Stomach smooth muscle (tissue), 2 donors: ENCODE measurements at regions not wholly inside any gene's neighbourhood (a gene's known extent, or its start where the extent isn't known, plus 50 kb on each side); places are given as distances from the start of the nearest gene placed in this dataset.

Experiments used
- H3K27ac ChIP-seq: one replicate; pipeline ENCODE4 v1.7.0; 2013; ENCODE audit warnings: mild to moderate bottlenecking, low read length, inconsistent platforms
- H3K27me3 ChIP-seq, 2 donors: one replicate each; pipeline ENCODE4 v1.7.0; 2013; ENCODE audit warnings: low read length in 2 of 2; ENCODE audit not compliant: insufficient read depth in 2 of 2, control insufficient read depth in 1 of 2
- H3K36me3 ChIP-seq, 2 donors: one replicate each; pipeline ENCODE4 v1.7.0; 2013; ENCODE audit warnings: low read length in 2 of 2; ENCODE audit not compliant: control insufficient read depth in 2 of 2, insufficient read depth in 2 of 2
- H3K4me1 ChIP-seq: one replicate; pipeline ENCODE4 v1.7.0; 2013; ENCODE audit warnings: low read length; ENCODE audit not compliant: control insufficient read depth, insufficient read depth
- H3K4me3 ChIP-seq, 2 donors: one replicate each; pipeline ENCODE4 v1.7.0; 2013; ENCODE audit warnings: low read length in 2 of 2
- H3K9ac ChIP-seq, 2 donors: one replicate each; pipeline ENCODE4 v1.7.0; 2013; ENCODE audit warnings: low read length in 2 of 2, mild to moderate bottlenecking in 1 of 2
- H3K9me3 ChIP-seq, 2 donors: one replicate each; pipeline ENCODE4 v1.7.0; 2013; ENCODE audit warnings: low read length in 2 of 2; ENCODE audit not compliant: control insufficient read depth in 2 of 2
- donor health status: healthy.
- donor health status: Pancreatic carcinoma.

DNA sequence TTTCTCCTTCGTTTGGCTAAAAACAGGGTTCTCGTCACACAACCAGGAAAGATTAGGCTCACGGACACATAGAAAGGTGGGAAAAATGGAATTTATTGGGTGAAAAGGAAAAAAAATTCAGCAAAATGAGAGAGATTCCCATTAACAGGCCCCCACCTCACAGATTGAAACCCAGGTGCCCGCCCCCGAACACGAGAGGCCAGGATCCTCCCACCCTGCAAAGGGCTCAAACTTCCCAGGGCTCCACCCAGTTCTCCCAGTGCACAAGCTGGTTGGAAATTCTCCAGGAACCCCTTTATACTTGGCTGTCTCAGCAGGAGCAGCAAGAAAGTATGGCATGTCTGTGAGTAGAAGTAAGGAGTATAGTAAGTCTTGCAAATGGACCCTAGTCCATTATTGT lies 499.7 kb downstream of the RWDD3 start:
- no peaks in the 10 kb centered on the region for H3K36me3 ChIP-seq
- no peak overlapping the region for H3K9ac ChIP-seq
- H3K4me1 ChIP-seq = no peaks in the 10 kb centered on the region
- H3K4me3 ChIP-seq = no peak overlapping the region
- H3K27ac ChIP-seq = no peak overlapping the region
- no peaks in the 10 kb centered on the region for H3K9me3 ChIP-seq
- no peaks in the 10 kb centered on the region for H3K27me3 ChIP-seq

DNA sequence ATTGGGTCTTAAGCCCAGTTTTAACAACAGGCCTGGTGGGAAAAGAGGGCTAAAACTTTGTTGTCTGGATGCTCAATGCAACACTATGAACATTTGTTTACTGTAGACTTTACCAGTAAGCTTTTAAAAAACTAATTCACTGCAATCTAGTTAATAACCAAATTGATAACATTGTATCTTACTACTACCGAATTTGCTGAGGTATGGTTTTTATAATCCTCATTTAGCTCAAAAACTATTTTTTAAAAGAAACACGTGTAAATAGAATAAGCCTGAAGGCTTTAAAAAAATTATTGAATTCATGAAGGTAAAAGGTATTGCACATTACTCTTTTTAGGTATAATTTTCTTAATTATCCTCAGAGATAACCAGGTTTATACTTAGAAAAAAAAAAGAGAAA lies 500.6 kb downstream of the RWDD3 start:
- no peaks in the 10 kb centered on the region for H3K4me1 ChIP-seq
- H3K9ac ChIP-seq = no peak overlapping the region
- H3K36me3 ChIP-seq = no peaks in the 10 kb centered on the region
- H3K4me3 ChIP-seq = no peak overlapping the region
- H3K27ac ChIP-seq = no peak overlapping the region
- H3K27me3 ChIP-seq = no peaks in the 10 kb centered on the region
- no peaks in the 10 kb centered on the region for H3K9me3 ChIP-seq

DNA sequence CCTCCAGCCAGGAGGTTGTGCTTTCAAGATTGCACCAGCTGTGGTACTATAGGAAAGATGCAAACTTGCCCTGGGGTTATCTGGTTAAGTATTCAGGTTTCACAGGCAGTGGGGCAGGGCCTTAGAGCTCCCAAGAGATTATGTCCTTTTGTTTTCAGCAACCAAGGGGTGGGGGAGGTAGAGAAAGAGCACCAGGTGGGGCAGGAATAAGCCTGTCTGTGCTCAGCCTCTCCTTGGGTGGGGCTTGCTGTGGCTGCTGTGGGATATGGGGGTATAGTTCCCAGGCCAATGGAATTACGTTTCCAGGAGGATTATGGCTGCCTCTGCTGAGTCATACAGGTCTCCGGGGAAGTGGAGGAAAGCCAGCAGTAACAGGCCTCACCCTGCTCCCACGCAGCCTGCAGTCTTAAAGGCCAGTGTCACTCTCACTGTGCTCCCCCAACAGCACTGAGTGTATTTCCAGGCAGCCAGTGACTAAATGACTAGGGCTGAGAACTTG lies 508.6 kb downstream of the RWDD3 start:
- Histone ChIP-seq H3K4me3 (no peak overlapping the region), H3K9me3 (no peaks in the 10 kb centered on the region), H3K27me3 (no peaks in the 10 kb centered on the region), H3K27ac (no peak overlapping the region), H3K36me3 (no peaks in the 10 kb centered on the region), H3K9ac (no peak overlapping the region), H3K4me1 (no peaks in the 10 kb centered on the region)

DNA sequence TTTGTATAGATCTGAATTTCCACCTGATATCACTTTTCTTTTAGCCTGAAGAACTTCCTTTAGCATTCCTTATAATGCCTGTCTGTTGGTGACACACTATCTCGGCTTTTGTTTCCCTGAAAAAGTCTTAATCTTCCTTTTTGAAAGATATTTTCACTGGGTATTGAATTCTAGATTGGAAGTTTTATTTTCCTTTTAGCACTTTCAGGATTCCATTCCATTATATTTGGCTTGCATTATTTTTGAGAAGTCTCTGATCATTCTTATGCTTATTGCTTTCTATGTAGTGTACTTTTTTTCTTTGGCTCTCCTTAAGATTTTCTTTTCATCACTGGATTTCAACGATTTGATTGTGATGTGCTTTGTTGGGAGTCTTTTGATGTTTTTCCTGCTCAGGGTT lies 510.7 kb downstream of the RWDD3 start:
- Histone ChIP-seq H3K36me3 (no peaks in the 10 kb centered on the region), H3K4me1 (no peaks in the 10 kb centered on the region), H3K9ac (no peak overlapping the region), H3K27me3 (no peaks in the 10 kb centered on the region), H3K9me3 (no peaks in the 10 kb centered on the region), H3K27ac (no peak overlapping the region), H3K4me3 (no peak overlapping the region)

DNA sequence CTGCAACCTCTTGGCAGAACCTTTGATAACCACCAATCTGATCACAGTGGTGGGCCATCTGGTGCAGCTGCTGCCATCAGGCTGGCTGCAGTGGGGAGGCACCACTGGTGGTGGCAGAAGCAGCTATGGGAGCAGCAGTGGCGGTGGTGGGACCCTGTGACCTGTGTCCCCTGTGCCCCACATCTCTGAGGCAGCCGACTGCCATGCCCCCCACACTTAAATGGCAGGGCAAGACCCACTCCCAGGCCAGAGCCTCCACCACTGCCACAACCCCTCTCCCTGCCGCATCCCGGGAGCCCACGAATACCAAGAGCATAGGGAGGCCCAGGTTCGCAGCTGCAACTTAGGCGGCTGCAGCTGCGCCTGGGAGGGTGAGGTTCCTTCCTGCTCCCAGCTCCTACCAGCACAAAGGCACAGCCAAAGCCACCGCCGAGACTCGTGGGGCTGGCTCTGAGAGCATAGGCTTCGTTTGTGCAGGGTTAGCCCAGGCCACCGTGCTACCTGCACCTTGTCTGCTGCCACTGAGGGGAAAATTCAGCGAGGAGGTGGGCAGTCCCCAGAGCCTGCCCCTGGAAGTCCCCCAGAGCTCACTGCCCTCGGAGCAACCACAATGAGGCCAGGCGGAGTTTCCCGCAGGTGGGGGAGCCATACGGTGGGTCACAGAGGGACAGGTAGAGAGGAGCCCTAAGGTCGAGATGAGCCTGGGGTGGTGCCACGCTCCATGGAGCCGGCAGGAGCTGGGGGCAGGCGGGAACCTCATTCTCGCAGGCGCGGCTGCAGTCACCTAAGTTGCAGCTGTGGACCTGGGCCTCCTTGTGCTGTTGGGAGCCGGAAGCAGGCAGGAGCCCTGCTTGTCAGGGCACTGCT lies 518.7 kb downstream of the RWDD3 start:
- no peaks in the 10 kb centered on the region for H3K36me3 ChIP-seq
- H3K4me1 ChIP-seq = no peaks in the 10 kb centered on the region
- H3K9me3 ChIP-seq = peaks cover 3 to 10% of the 10 kb centered on the region in 2 donors
- H3K27ac ChIP-seq = no peak overlapping the region
- H3K9ac ChIP-seq = no peak overlapping the region
- H3K4me3 ChIP-seq = no peak overlapping the region
- H3K27me3 ChIP-seq = no peaks in the 10 kb centered on the region

DNA sequence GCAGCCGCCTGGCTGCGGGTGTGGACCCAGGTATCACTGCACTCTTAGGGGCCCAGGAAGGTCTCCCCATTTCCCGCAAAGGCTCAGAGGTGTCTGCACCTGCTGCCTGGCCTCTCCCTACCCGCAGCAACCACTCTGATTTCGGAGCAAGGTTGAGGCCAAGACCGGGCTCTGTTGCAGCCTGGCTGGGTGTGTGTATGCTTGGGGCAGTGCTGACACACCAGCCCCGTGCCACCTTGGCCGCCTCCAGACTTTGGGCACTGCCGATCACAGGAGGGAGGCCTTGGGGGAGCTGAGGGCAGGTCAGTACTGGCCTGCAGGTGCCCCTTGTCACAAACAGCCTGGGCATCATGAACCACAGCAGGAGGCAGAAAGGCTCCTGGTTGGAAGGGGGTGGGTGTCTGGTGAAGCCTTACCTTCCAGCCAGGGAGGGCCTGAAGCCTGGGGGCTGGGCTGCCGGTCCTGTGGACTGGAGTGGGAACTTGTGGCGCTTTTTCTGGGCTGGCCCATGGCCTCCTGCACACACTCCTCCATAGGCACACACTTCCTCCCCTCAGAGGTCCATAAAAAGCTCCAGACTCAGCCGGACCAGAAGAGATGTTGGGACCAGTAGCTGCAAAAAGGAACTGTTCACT lies 519.5 kb downstream of the RWDD3 start:
- Histone ChIP-seq H3K4me3 (no peak overlapping the region), H3K9me3 (peaks cover 3 to 10% of the 10 kb centered on the region in 2 donors), H3K9ac (no peak overlapping the region), H3K4me1 (no peaks in the 10 kb centered on the region), H3K27me3 (no peaks in the 10 kb centered on the region), H3K27ac (no peak overlapping the region), H3K36me3 (no peaks in the 10 kb centered on the region)

DNA sequence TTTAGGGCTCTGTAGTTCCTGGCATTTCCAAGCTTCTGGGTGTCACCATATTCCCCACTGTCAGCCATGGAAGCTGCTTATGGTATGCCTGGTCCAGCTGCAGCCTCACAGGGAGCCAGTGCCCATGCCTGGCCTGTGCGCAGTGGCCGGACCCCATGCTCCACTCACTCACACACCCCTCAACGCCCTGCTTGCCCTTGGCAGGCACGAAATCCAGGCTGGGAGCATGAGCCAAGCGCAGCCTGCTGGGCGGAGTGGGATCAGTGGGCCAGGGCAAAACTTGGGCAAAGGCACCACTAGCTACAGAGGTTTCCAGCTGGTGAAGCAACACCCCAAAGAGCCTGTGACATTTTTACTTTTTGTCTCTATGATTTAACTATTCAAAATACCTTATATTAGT lies 520.4 kb downstream of the RWDD3 start:
- H3K9ac ChIP-seq = no peak overlapping the region
- H3K27ac ChIP-seq = no peak overlapping the region
- peaks cover 3 to 10% of the 10 kb centered on the region in 2 donors for H3K9me3 ChIP-seq
- H3K4me3 ChIP-seq = no peak overlapping the region
- H3K4me1 ChIP-seq = no peaks in the 10 kb centered on the region
- H3K36me3 ChIP-seq = no peaks in the 10 kb centered on the region
- no peaks in the 10 kb centered on the region for H3K27me3 ChIP-seq

DNA sequence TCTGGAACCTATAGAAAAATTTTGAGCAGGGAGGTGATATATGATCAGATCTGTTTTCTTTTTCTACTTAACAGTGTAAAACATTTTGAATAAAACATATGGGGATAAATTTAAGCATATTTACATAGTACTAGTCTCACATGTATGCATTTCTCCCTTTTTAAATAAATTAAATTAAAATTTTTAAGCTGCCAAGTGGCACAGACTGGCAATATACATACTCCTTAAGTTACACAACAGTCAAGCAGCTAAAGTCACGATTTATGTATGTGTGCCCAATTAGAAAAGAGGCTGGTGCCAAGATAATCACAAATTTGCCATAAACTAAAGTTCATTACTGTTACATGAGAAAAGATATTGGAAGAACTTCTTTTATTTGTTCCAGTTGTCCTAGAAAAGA lies 532.0 kb downstream of the RWDD3 start:
- Histone ChIP-seq H3K27ac (no peak overlapping the region), H3K4me3 (no peak overlapping the region), H3K36me3 (no peaks in the 10 kb centered on the region), H3K4me1 (no peaks in the 10 kb centered on the region), H3K9ac (no peak overlapping the region), H3K9me3 (peaks cover 0 to 2% of the 10 kb centered on the region in 2 donors), H3K27me3 (no peaks in the 10 kb centered on the region)

DNA sequence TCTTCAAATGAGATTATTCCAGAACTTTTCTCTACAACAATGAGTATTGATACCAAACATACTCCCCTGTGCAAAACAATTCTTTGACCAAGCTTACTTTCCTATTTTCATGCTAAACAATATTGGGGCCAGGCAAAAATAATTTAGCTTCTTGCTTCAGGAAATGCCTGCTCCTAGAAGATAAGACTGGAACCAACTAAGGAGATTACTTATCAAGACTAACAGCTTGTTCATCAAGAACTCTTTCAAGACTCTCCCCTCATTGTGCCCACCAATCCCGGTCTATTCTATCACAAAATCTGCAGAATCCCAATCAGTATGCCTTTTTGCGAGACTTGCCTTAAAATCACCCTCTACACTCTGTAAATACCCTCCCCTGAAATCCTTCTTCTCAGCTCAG lies 536.6 kb downstream of the RWDD3 start:
- Histone ChIP-seq H3K9me3 (peaks cover 0 to 2% of the 10 kb centered on the region in 2 donors), H3K27ac (no peak overlapping the region), H3K27me3 (no peaks in the 10 kb centered on the region), H3K36me3 (no peaks in the 10 kb centered on the region), H3K9ac (no peak overlapping the region), H3K4me3 (no peak overlapping the region), H3K4me1 (no peaks in the 10 kb centered on the region)

DNA sequence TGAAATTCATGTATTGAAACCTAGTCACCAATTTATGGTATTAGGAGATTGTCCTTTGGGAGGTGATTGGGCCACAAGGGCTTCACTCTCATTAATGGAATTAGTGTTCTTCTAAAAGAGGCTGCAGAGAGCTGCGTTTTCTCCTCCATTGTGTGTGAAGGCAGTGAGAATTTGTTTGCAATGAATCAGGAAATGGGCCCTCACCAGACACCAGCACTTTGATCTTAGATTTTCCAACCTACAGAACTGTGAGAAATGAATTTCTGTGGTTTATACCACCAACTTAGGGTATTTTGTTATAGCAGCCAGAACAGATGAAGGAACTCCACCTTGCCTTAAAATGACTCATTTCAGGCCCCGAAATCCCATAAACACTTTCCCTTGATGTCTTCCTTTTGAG lies 544.2 kb downstream of the RWDD3 start:
- Histone ChIP-seq H3K4me3 (no peak overlapping the region), H3K36me3 (no peaks in the 10 kb centered on the region), H3K9ac (no peak overlapping the region), H3K27ac (no peak overlapping the region), H3K9me3 (peaks cover 0 to 2% of the 10 kb centered on the region in 2 donors), H3K27me3 (no peaks in the 10 kb centered on the region), H3K4me1 (no peaks in the 10 kb centered on the region)

DNA sequence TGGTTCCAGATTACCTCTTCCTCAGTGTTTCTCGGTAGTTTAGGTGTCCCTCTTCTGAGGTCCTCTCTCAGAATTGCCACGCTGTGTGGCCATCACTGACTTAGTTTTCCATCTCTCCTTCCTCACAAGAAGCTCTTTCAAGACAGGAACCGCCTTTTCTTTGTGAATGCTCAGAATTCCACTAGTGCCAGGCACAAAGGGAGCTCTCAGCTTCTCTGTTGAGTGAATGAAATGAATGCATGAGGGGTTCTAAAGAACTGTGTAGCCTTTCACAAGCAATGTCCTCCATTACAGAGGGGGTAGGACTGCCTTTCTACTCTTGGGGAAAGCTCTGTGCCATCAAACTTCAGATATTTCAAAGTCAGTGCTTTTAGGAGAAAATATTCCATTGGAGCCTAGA lies 546.8 kb downstream of the RWDD3 start:
- Histone ChIP-seq H3K9ac (no peak overlapping the region), H3K4me3 (no peak overlapping the region), H3K27ac (no peak overlapping the region), H3K27me3 (no peaks in the 10 kb centered on the region), H3K9me3 (no peaks in the 10 kb centered on the region), H3K4me1 (no peaks in the 10 kb centered on the region), H3K36me3 (no peaks in the 10 kb centered on the region)
